HepG2 (cell line): ENCODE measurements at regions not wholly inside any gene's neighbourhood (a gene's known extent, or its start where the extent isn't known, plus 50 kb on each side); places are given as distances from the start of the nearest gene placed in this dataset.

Experiments used
- ATAC-seq: fragments of 200-7000 bp; cut with Tn5 transposase; 3 replicates; pipeline ENCODE4 v1.9.1; 2020; ENCODE audit warnings: mild to moderate bottlenecking, moderate library complexity
- BruUV-seq: library from RNA; stranded (reverse); fragments of 400-500 nt; replicated peaks from 2 replicates; lab custom pipeline; 2021; lab: Mats Ljungman, UMichigan
- CTCF ChIA-PET: fragments of 300-600 bp; formaldehyde crosslinking; extraction: SDS; loops from one replicate; lab custom pipeline; 2021; ENCODE audit warnings: low total read pairs, inconsistent platforms, low intra/inter-chr PET ratio; lab: Yijun Ruan, JAX
- POLR2A ChIA-PET: fragments of 350-600 bp; sonication (Branson Sonifier 250); formaldehyde crosslinking; loops from one replicate; lab custom pipeline; 2020; ENCODE audit warnings: antibody characterized with exemption, inconsistent platforms; lab: Yijun Ruan, JAX
- DNase-seq: peaks from one replicate; pipeline ENCODE4 v3.0.0-alpha.2; 2015; ENCODE audit warnings: low spot score
- FAIRE-seq: peaks from 3 replicates; lab custom pipeline; 2011; peaks lifted over from hg19 to GRCh38; lab: Jason Lieb, UNC
- H2AFZ ChIP-seq: one replicate; pipeline ENCODE4 v1.6.1; 2011; ENCODE audit warnings: low read length, inconsistent platforms
- H3K27ac ChIP-seq: fragments of 300-600 bp; 3 replicates; pipeline ENCODE4 v1.8.0; 2011; ENCODE audit warnings: mixed run types, mild to moderate bottlenecking, mixed read lengths, low read length, inconsistent platforms; ENCODE audit not compliant: insufficient read depth; ENCODE audit errors: extremely low read length
- H3K27me3 ChIP-seq, 2 experiments: fragments of 200-600 bp in 1 of 2; 2 replicates in 1 of 2; 3 replicates in 1 of 2; pipeline versions ENCODE4 v1.6.0 to v1.8.0; 2011; ENCODE audit warnings: low read length in 2 of 2, mild to moderate bottlenecking in 2 of 2, moderate library complexity in 2 of 2, inconsistent platforms in 1 of 2; ENCODE audit not compliant: insufficient read depth in 2 of 2, control insufficient read depth in 1 of 2
- H3K36me3 ChIP-seq, 2 experiments: fragments of 200-600 bp in 1 of 2; replicated peaks in 1 of 2; 2 replicates in 1 of 2; 3 replicates in 1 of 2; pipeline versions ENCODE4 v1.5.1 to v1.8.0; 2011; ENCODE audit warnings: low read length in 2 of 2, inconsistent platforms in 1 of 2; ENCODE audit not compliant: insufficient read depth in 2 of 2, control insufficient read depth in 1 of 2
- H3K4me1 ChIP-seq: 2 replicates; pipeline ENCODE4 v1.5.1; 2012; ENCODE audit warnings: low read length, inconsistent platforms; ENCODE audit not compliant: insufficient read depth
- H3K4me2 ChIP-seq: 2 replicates; pipeline ENCODE4 v1.6.0; 2011; ENCODE audit warnings: low read depth, low read length, inconsistent platforms
- H3K4me3 ChIP-seq, 3 experiments: fragments of 200-600 bp in 1 of 3; sonication (generic), shearing (Covaris generic) in 1 of 3; replicated peaks in 1 of 3; 2 replicates each; pipeline ENCODE4 v1.5.1; 2011 to 2016; ENCODE audit warnings: low read length in 3 of 3, inconsistent platforms in 2 of 3, low read depth in 2 of 3, mild to moderate bottlenecking in 2 of 3, control low read depth in 1 of 3, mixed read lengths in 1 of 3; ENCODE audit not compliant: insufficient read depth in 1 of 3
- H3K79me2 ChIP-seq: one replicate; pipeline ENCODE4 v1.6.1; 2011; ENCODE audit warnings: low read length, inconsistent platforms; ENCODE audit not compliant: insufficient read depth
- H3K9ac ChIP-seq: 2 replicates; pipeline ENCODE4 v1.6.0; 2011; ENCODE audit warnings: mild to moderate bottlenecking, low read depth, low read length, inconsistent platforms; ENCODE audit not compliant: insufficient read depth
- H3K9me3 ChIP-seq: 2 replicates; pipeline ENCODE4 v1.5.1; 2012; ENCODE audit warnings: mild to moderate bottlenecking, low read length
- H4K20me1 ChIP-seq: 2 replicates; pipeline ENCODE4 v1.6.0; 2011; ENCODE audit warnings: inconsistent platforms, mild to moderate bottlenecking, low read length, moderate library complexity; ENCODE audit not compliant: insufficient read depth
- ASH2L ChIP-seq: fragments of 300-600, 200-600 bp; sonication (generic); IDR thresholded peaks from 2 replicates; pipeline ENCODE4 v1.7.0; 2017; ENCODE audit warnings: low read depth, mild to moderate bottlenecking, moderate library complexity, mixed read lengths, low read length; ENCODE audit not compliant: insufficient read length
- GATA4 ChIP-seq: sonication (generic); IDR thresholded peaks from 2 replicates; pipeline ENCODE4 v1.6.1; 2016; ENCODE audit warnings: antibody characterized with exemption, low read depth, borderline replicate concordance
- HNRNPL ChIP-seq: fragments of 200-400 bp; formaldehyde crosslinking; IDR thresholded peaks from 2 replicates; pipeline ENCODE4 v1.6.1; 2017; ENCODE audit warnings: mild to moderate bottlenecking, low read depth, low read length
- KDM5B ChIP-seq: sonication (generic); formaldehyde crosslinking; IDR thresholded peaks from 2 replicates; pipeline ENCODE4 v1.4.0; 2020; ENCODE audit warnings: missing genetic modification reagents, mild to moderate bottlenecking, borderline replicate concordance
- SRSF4 ChIP-seq: fragments of 200-400 bp; formaldehyde crosslinking; IDR thresholded peaks from one replicate; pipeline ENCODE4 v1.6.1; 2018; ENCODE audit warnings: mild to moderate bottlenecking, low read depth, low read length, moderate library complexity; ENCODE audit not compliant: poor library complexity, severe bottlenecking
- ZBTB21 ChIP-seq: sonication (generic); formaldehyde crosslinking; IDR thresholded peaks from 2 replicates; pipeline ENCODE4 v1.4.0; 2020; ENCODE audit warnings: missing genetic modification reagents
- ZIK1 ChIP-seq: sonication (generic); formaldehyde crosslinking; IDR thresholded peaks from 2 replicates; pipeline ENCODE4 v1.5.0; 2020; ENCODE audit warnings: mild to moderate bottlenecking, low read depth, missing genetic modification reagents, borderline replicate concordance
- ZNF121 ChIP-seq: sonication (generic); formaldehyde crosslinking; IDR thresholded peaks from 2 replicates; pipeline ENCODE4 v1.5.0; 2020; ENCODE audit warnings: mild to moderate bottlenecking, missing genetic modification reagents
- ZNF432 ChIP-seq: sonication (generic); formaldehyde crosslinking; IDR thresholded peaks from 2 replicates; pipeline ENCODE4 v1.5.0; 2020; ENCODE audit warnings: missing genetic modification reagents, mild to moderate bottlenecking, borderline replicate concordance
- ZNF451 ChIP-seq: sonication (generic); formaldehyde crosslinking; IDR thresholded peaks from 2 replicates; pipeline ENCODE4 v1.5.0; 2020; ENCODE audit warnings: mild to moderate bottlenecking, missing genetic modification reagents
- WGBS: methylation state at CpG from one replicate; pipeline ENCODE4 v1.1.6; 2017; ENCODE audit warnings: low lambda C conversion rate; 5-methylcytosine and 5-hydroxymethylcytosine counted together
- in situ Hi-C: cut with HindIII; loops from 2 replicates; pipeline ENCODE4 v1.10.0; 2017; ENCODE audit warnings: low pct_unique_long_range_greater_than_20kb; ENCODE audit not compliant: extremely low pct_ligation_motif_present
- intact Hi-C: fragments of 100-400 bp; cut with micrococcal nuclease; formaldehyde crosslinking; loops from one replicate; pipeline ENCODE4 v1.10.0; 2022; ENCODE audit not compliant: unreplicated experiment
- TF ChIP-seq, protein P1 (sequence below): sonication (generic); formaldehyde crosslinking; IDR thresholded peaks from 2 replicates; pipeline ENCODE4 v1.5.0; 2020; ENCODE audit warnings: mild to moderate bottlenecking, missing genetic modification reagents, borderline replicate concordance
- TF ChIP-seq, protein P2 (sequence below): sonication (generic); formaldehyde crosslinking; IDR thresholded peaks from 2 replicates; pipeline ENCODE4 v1.8.1; 2023; ENCODE audit warnings: mild to moderate bottlenecking, inconsistent platforms, moderate library complexity, missing genetic modification reagents, borderline replicate concordance
- TF ChIP-seq, protein P3 (sequence below): sonication (generic); formaldehyde crosslinking; IDR thresholded peaks from 2 replicates; pipeline ENCODE4 v1.4.0; 2020; ENCODE audit warnings: low read depth, missing genetic modification reagents
- TF ChIP-seq, protein P4 (sequence below): sonication (generic); formaldehyde crosslinking; conservative IDR thresholded peaks from 2 replicates; pipeline ENCODE4 v1.8.0; 2022; ENCODE audit warnings: mild to moderate bottlenecking, moderate library complexity, missing genetic modification reagents

DNA sequence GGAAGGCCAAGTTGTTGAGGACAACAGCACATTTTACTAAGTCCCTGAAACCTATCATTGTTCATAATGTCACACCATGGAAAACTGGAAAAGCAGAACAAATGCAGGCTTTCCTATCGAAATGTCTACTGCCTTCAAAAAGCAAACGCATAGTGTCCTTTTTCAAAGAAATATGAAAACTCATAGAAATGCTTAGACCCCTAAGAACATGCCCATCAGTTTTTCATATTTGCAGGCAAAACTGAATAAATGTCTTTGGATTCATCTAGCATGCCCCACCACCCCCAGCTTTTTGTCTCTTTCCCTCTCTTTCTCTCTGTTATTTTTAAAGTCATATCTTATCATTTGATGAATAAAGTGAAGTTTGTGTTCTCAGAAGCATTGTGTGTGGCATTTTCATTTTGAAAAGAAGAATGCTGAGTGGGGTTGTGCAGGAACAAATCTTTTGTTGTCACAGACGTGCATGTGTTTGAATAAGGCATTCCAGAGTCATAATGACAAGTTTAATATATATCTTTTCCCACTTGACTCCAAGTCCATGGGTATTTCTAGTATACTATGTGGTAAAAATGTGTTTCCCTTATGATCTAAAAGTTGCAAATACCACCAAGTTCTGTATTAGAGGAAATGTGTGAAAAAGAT, 2180.0 kb upstream of the PIK3C3 start (continued):
- no peak for TF ChIP-seq ASH2L
- TF ChIP-seq ZNF121 = no peak
- TF ChIP-seq, protein P1, sequence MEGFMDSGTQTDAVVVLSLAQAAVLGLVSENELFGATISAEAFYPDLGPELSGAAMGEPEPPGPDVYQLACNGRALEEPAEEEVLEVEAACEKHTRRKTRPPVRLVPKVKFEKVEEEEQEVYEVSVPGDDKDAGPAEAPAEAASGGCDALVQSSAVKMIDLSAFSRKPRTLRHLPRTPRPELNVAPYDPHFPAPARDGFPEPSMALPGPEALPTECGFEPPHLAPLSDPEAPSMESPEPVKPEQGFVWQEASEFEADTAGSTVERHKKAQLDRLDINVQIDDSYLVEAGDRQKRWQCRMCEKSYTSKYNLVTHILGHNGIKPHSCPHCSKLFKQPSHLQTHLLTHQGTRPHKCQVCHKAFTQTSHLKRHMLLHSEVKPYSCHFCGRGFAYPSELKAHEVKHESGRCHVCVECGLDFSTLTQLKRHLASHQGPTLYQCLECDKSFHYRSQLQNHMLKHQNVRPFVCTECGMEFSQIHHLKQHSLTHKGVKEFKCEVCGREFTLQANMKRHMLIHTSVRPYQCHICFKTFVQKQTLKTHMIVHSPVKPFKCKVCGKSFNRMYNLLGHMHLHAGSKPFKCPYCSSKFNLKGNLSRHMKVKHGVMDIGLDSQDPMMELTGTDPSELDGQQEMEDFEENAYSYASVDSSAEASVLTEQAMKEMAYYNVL = no peak
- TF ChIP-seq HNRNPL = no peak
- TF ChIP-seq, protein P2, sequence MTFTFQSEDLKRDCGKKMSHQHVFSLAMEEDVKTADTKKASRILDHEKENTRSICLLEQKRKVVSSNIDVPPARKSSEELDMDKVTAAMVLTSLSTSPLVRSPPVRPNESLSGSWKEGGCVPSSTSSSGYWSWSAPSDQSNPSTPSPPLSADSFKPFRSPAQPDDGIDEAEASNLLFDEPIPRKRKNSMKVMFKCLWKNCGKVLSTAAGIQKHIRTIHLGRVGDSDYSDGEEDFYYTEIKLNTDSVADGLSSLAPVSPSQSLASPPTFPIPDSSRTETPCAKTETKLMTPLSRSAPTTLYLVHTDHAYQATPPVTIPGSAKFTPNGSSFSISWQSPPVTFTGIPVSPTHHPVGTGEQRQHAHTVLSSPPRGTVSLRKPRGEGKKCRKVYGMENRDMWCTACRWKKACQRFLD = no peak

DNA sequence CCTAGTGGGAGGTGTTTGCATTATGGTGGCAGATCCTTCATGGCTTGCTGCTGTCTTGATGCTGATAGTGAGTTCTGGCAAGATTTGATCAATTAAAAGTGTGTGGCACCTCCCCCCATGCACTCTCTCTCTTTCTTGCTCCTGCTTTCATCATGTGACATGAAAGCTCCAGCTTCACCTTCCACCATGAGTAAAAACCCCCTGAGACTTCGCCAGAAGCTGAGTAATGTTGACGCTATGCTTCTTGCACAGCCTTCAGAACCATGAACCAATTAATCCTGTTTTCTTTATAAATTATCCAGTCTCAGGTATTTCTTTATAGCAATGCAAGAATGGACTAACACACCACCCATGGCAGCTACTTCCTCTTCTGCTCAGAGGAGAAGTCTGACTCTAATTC, 2181.4 kb upstream of the PIK3C3 start:
- WGBS = 100% methylated on average over 2 of the region's 2 CpGs
- Histone ChIP-seq H3K4me3 (no peak overlapping the region), H3K4me1 (peaks cover 15% of the 10 kb centered on the region; the same call in 1 of the 2 replicates), H3K9me3 (no peaks in the 10 kb centered on the region), H3K9ac (no peak overlapping the region), H4K20me1 (no peaks in the 10 kb centered on the region), H3K36me3 (0 out of 5 replicates have a peak, but pooled peaks cover 0 to 5% of the 10 kb centered on the region in 2 experiments), H2AFZ (no peak overlapping the region), H3K79me2 (no peaks in the 10 kb centered on the region), H3K27ac (no peak overlapping the region), H3K27me3 (no peaks in the 10 kb centered on the region), H3K4me2 (no peak overlapping the region)
- BruUV-seq = no TSS peak
- ChIA-PET CTCF (no interaction called here), POLR2A (no interaction called here)
- FAIRE-seq (no peak), DNase-seq (no peak), ATAC-seq (no peak)
- intact Hi-C loops (no loop called here), in situ Hi-C loops (no loop called here)
- no peak for TF ChIP-seq KDM5B (CRISPR knock-in tag)
- TF ChIP-seq, protein P3, sequence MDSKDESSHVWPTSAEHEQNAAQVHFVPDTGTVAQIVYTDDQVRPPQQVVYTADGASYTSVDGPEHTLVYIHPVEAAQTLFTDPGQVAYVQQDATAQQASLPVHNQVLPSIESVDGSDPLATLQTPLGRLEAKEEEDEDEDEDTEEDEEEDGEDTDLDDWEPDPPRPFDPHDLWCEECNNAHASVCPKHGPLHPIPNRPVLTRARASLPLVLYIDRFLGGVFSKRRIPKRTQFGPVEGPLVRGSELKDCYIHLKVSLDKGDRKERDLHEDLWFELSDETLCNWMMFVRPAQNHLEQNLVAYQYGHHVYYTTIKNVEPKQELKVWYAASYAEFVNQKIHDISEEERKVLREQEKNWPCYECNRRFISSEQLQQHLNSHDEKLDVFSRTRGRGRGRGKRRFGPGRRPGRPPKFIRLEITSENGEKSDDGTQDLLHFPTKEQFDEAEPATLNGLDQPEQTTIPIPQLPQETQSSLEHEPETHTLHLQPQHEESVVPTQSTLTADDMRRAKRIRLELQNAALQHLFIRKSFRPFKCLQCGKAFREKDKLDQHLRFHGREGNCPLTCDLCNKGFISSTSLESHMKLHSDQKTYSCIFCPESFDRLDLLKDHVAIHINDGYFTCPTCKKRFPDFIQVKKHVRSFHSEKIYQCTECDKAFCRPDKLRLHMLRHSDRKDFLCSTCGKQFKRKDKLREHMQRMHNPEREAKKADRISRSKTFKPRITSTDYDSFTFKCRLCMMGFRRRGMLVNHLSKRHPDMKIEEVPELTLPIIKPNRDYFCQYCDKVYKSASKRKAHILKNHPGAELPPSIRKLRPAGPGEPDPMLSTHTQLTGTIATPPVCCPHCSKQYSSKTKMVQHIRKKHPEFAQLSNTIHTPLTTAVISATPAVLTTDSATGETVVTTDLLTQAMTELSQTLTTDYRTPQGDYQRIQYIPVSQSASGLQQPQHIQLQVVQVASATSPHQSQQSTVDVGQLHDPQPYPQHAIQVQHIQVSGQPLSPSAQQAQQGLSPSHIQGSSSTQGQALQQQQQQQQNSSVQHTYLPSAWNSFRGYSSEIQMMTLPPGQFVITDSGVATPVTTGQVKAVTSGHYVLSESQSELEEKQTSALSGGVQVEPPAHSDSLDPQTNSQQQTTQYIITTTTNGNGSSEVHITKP (CRISPR knock-in tag) = no peak
- no peak for TF ChIP-seq ZBTB21 (CRISPR knock-in tag)
- TF ChIP-seq ZIK1 (CRISPR knock-in tag) = no peak
- no peak for TF ChIP-seq GATA4
- TF ChIP-seq, protein P4, sequence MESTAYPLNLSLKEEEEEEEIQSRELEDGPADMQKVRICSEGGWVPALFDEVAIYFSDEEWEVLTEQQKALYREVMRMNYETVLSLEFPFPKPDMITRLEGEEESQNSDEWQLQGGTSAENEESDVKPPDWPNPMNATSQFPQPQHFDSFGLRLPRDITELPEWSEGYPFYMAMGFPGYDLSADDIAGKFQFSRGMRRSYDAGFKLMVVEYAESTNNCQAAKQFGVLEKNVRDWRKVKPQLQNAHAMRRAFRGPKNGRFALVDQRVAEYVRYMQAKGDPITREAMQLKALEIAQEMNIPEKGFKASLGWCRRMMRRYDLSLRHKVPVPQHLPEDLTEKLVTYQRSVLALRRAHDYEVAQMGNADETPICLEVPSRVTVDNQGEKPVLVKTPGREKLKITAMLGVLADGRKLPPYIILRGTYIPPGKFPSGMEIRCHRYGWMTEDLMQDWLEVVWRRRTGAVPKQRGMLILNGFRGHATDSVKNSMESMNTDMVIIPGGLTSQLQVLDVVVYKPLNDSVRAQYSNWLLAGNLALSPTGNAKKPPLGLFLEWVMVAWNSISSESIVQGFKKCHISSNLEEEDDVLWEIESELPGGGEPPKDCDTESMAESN (CRISPR knock-in tag) = no peak
- no peak for TF ChIP-seq ZNF432
- no peak for TF ChIP-seq ZNF451 (CRISPR knock-in tag)
- no peak for TF ChIP-seq SRSF4
